GM18511 (cell line): ENCODE measurements at regions not wholly inside any gene's neighbourhood (a gene's known extent, or its start where the extent isn't known, plus 50 kb on each side); places are given as distances from the start of the nearest gene placed in this dataset.
"Not testable (repeated sequence)": the region's sequence is repeated elsewhere in the genome, so short reads cannot be mapped to it uniquely, and the experiment has no call there.

Source experiments
- ATAC-seq: cut with Tn5 transposase; IDR thresholded peaks from one replicate; pipeline ENCODE4 v1.9.1; 2021; ENCODE audit warnings: mild to moderate bottlenecking, moderate library complexity; ENCODE audit not compliant: unreplicated experiment

- ATAC-seq: no peak
These were observed 217.5 kb upstream of the PLXNA2 start for GRCh38 chr1:208461680-208462079.

- ATAC-seq: no peak
These were observed 218.6 kb upstream of the PLXNA2 start for GRCh38 chr1:208462761-208463160.

GRCh38 chr1:208465266-208465665 is 221.1 kb upstream of the PLXNA2 start:
- ATAC-seq: no peak

GRCh38 chr1:208465786-208466590 is 221.8 kb upstream of the PLXNA2 start:
- no peak for ATAC-seq

GRCh38 chr1:208467151-208467780 is 223.1 kb upstream of the PLXNA2 start:
- no peak for ATAC-seq

GRCh38 chr1:208475449-208475848 is 231.3 kb upstream of the PLXNA2 start:
- ATAC-seq: no peak

- no peak for ATAC-seq
These were observed 232.0 kb upstream of the PLXNA2 start for GRCh38 chr1:208475951-208476845.

- ATAC-seq: no peak
These were observed 232.6 kb upstream of the PLXNA2 start for GRCh38 chr1:208476846-208477170.

GRCh38 chr1:208479435-208479834 is 235.3 kb upstream of the PLXNA2 start:
- no peak for ATAC-seq

- no peak for ATAC-seq
These were observed 241.3 kb upstream of the PLXNA2 start for GRCh38 chr1:208485512-208485911.

- ATAC-seq: no peak
These were observed 242.5 kb upstream of the PLXNA2 start for GRCh38 chr1:208486677-208487076.

- not testable (repeated sequence) for ATAC-seq
These were observed 244.2 kb upstream of the PLXNA2 start for GRCh38 chr1:208488432-208488831.

GRCh38 chr1:208496467-208497371 is 252.5 kb upstream of the PLXNA2 start:
- ATAC-seq: no peak

GRCh38 chr1:208497866-208498541 is 253.8 kb upstream of the PLXNA2 start:
- ATAC-seq: no peak

- ATAC-seq: no peak
These were observed 254.8 kb upstream of the PLXNA2 start for GRCh38 chr1:208499026-208499425.

- no peak for ATAC-seq
These were observed 255.4 kb upstream of the PLXNA2 start for GRCh38 chr1:208499601-208500000.

GRCh38 chr1:208500375-208500774 is 256.2 kb upstream of the PLXNA2 start:
- ATAC-seq: no peak

- ATAC-seq: no peak
These were observed 257.4 kb upstream of the PLXNA2 start for GRCh38 chr1:208501542-208501941.

- no peak for ATAC-seq
These were observed 259.6 kb upstream of the PLXNA2 start for GRCh38 chr1:208503787-208504186.

GRCh38 chr1:208506812-208507211 is 262.6 kb upstream of the PLXNA2 start:
- ATAC-seq: no peak
